GDM1 (cell line): ENCODE measurements at regions not wholly inside any gene's neighbourhood (a gene's known extent, or its start where the extent isn't known, plus 50 kb on each side); places are given as distances from the start of the nearest gene placed in this dataset.

Experiments used
- DNase-seq: peaks from one replicate; lab custom pipeline; 2025; lab: John Stamatoyannopoulos, UW

DNA sequence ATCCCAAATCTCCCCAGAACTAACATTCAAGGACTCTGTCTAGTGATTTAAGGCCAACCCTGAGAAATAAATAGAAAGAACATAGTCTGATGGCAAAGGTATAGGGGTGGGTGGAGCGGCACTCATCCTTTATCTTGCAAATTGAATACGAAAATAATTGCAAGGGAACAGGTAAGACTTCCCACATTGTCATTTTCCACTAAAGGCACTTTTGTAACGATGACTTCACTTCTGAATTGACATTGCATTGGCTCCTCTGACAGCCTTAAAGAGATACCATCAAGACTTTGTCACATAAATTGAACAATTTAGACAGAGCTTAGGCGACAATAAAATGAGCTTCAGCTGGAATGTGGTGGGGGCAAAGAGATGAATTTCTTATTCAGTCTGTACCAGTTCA lies 75.3 kb upstream of the PLCL2 start:
- no peak for DNase-seq

DNA sequence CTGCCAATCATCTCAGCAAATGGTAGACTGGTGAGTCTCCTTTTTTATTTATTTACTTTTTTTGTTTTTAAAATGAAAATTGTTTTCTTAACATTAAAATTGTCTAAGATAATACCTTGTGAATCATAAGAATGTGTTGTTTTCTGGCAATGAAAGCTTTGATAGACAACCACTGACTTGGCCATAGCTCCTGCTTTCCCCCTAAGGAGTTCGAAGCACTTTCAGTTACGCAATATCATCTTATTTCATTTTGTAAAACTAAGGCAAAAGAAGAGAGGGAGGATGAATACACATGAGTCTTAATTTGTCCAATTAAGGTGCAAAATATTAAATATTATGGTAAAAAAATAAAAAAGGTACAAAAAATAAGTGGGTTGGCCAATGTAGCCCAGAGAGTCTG lies 74.8 kb upstream of the PLCL2 start:
- no peak for DNase-seq

DNA sequence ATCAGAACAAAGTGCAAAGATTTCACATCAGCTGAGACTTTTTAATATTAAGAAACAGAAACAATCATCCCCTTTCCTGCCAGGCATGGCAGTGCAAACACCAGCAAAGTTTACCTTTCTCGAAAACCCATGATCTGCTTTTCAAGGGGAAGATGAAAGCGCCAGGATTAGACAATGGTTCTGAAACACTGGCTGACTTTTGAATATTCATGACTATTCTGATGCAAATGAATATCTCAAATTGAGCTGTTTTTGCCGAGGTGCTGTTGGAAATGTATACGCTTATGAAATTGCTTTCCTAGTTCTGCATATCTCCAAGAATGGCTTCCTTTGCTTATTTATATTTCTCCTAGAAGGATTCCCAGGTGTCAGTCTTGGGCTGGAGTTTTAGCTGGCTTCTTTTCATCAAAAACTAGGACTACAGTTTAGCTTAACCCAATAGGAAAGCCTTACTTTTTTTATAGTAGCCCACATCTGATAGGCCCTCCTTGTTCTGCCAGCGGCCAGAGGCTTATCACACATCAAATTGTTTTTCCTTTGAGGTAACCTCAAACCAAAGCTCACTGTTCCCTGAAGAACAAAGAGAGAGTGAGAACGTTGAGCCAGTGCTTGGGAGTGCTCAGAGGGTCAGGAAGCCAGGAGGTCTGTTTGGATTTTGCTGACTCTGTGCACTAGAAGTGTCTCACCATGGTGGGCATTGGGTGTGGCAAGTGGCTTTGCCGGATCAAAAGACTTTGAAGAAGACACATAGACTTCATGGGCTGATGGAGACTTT lies 74.0 kb upstream of the PLCL2 start:
- DNase-seq, result peak; percentile 5

DNA sequence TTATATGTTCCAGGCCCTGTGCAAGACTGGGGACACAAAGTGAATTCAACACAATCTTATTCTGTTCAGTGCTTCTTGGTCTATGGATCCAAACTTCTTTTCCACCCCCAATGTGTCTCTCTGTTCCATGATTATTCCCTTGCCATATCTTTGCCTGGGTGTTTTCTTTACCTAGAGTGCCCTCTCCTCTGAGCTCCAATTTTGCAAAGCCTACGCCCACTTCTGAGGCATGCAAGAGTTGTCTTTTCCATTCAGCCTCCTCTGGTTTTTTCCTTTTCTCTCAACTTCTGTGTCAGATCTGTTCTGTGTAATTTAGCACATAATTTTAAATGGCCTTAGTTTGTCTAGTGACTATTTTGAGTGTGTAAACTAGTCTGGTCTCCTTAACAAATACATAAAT lies 72.8 kb upstream of the PLCL2 start:
- DNase-seq, result no peak

GRCh38 chr3:16813336-16813735 lies 71.4 kb upstream of the PLCL2 start:
- no peak for DNase-seq

GRCh38 chr3:16816048-16816780 lies 68.5 kb upstream of the PLCL2 start:
- DNase-seq, result no peak

DNA sequence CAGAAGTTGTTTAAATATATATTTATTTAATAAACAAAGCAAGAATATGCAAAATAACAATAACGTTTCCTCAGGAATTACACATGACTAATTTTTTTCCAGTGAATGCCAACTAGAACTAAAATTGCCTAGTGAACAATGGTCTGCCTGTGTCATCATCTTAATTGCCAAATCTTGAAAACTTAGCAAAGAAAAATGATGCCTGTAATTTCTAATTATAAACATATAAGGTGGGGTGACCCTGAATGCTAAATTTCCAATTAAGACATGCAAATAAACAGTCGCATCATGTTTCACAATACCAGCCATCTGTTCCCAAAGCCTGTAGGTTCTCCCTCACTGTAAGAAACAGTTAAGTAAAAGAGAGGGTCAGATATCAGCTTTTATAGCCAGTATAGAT lies 67.6 kb upstream of the PLCL2 start:
- no peak for DNase-seq

- DNase-seq, result no peak
Observed at GRCh38 chr3:16818194-16818593, 66.6 kb upstream of the PLCL2 start.

- DNase-seq, result no peak
Observed at GRCh38 chr3:16818945-16819344, 65.8 kb upstream of the PLCL2 start.

DNA sequence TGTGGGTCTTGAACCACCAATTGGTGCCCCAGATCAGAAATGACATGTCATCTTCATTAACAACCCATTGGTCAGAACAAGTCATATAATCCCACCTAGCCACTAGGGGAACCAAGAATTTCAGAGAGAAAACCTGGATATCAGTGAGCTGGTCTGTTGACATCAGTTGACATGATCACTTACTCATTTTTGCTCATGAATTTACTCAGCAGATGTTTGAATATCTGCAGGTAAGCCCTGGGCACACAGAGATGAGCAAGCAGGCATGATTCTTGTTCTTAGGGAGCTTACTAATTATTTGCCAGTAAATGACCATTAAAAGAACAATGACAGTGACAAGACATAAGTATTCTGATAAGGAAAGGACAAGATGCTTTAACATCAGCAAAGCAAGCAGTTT lies 64.3 kb upstream of the PLCL2 start:
- DNase-seq, result no peak

- DNase-seq, result no peak
Observed at GRCh38 chr3:16821053-16821452, 63.7 kb upstream of the PLCL2 start.

DNA sequence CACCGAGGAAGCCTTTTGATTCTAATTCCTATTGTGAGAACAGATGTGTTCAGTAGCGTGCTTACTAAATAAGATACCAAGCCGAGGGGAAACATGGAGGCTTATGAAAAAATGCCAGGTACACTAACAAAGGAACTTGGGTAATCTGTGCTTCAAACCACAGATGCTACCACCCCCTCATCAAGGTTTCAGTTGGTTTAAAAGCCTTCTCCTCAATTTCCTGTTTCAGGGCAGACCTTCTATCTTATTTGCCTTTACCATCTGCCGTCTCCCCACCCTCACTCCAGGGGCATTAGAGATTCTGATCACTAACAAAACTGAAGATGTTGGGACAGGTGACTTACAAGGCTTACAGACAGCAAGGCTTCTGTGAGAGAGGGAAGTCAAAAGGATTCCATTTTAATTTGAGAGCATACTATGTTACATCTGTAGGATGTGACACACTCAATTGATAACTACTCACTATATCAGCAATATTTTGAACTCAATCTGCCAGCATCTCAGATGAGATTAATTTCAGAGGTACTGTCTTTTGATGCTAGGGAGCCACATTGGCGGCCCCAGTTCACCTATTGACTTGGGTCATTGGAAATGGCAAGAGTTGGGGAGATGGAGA lies 60.6 kb upstream of the PLCL2 start:
- DNase-seq, result no peak

GRCh38 chr3:16825617-16826204 lies 59.0 kb upstream of the PLCL2 start:
- DNase-seq, result no peak

- DNase-seq, result peak; percentile 43
Observed at GRCh38 chr3:16828815-16829214, 55.9 kb upstream of the PLCL2 start.

DNA sequence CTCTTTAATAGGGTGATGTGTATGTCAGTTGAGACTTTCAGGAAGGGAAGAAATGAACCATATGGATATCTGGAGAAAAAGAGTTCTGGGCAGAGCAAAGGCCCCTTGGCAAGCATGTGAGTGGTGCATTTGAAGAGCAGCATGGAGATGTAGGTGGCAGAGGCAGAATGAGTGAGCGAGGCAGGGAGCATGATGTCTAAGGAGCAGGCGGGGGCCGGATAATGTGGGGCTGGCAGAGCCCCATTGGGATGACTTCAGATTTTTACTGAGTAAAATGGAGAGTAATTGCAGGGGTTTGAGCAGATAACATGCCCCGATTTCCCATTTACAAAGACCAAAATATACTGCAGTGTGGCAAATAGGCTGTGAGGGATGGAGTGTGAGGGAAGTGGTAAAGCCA lies 52.9 kb upstream of the PLCL2 start:
- no peak for DNase-seq

- no peak for DNase-seq
Observed at GRCh38 chr3:16834214-16834613, 50.5 kb upstream of the PLCL2 start.

- no peak for DNase-seq
Observed at GRCh38 chr3:16834753-16835152, 50.0 kb upstream of the PLCL2 start.
